NCI-H526 treated with DMSO at 0.1 percent for 48 hours (cell line): ENCODE measurements at regions not wholly inside any gene's neighbourhood (a gene's known extent, or its start where the extent isn't known, plus 50 kb on each side); places are given as distances from the start of the nearest gene placed in this dataset.

Experiments
- DNase-seq: peaks from one replicate; lab custom pipeline; 2025; lab: John Stamatoyannopoulos, UW

DNA sequence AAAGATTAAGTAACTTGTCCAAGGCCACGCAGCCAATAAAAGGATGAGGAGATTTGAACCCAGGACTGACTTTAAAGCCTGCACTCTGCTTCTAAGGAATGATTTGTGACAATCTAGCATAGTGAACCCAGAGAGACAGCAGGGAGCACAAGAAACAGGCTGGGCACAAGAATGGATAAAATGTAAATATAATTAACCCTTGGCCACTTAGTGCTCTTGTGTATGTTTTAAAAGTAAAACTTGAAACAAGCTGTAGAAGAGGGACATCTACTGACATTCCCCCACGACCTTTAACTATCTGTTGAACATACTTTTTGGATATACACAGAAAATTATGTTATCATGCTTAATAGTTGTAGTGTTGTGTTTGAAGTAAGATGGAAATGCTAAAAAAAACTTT, 141.9 kb upstream of the PMFBP1 start:
- DNase-seq, result no peak

DNA sequence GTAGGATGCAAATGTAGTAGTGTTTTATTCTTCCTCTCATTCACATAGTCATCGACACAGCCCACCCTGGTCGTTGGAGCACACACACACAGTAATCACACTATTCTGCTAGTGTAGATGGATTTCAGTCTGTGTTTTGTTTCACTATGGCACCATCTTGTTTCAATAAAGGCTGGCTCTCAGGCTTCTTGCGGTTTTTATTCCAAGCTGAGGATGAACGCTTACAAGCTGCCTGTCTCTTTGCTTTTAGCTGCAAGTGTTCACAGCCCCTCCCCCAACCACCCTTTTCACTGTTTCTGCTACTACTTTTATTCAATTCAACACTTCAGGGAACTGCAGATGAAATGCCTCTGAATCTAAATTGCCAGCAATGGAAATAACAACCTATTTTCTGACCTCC, 140.9 kb upstream of the PMFBP1 start:
- no peak for DNase-seq

DNA sequence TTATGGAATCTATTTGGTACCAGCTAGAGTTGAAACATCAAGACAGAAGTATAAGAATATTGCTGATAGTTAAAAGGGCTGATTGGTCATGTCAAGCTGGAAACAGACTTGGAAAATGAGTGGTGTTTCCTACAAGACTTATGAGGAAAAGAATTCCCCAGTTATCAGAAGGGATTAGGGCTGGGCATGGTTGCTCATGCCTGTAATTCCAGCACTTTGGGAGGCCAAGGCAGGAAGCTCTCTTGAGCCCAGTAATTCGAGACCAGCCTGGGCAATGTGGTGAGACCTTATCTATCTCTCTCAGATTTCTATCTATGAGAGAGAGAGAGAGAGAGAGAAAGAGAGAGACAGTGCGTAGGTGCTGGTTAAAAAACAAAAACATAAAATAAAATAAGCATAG, 139.5 kb upstream of the PMFBP1 start:
- DNase-seq, result no peak

DNA sequence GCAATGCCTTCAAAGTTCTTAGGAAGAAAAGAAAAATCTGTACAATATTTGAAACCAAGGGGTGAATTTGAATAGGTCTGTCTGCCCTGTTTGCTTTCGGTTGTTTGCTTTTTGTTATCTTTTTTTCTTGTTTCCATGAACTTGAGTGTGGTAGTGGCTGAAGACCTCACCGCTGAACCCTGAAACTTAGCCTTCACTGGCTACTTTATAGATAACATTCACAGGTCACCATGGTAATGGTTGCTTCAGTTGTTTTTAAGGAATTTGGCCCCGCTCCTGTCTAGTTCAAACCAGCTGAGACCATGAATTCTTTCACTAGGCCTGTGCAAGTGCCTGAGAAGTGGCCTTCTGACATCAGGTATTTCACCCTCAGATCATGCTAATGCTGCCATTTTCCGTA, 137.0 kb upstream of the PMFBP1 start:
- no peak for DNase-seq

DNA sequence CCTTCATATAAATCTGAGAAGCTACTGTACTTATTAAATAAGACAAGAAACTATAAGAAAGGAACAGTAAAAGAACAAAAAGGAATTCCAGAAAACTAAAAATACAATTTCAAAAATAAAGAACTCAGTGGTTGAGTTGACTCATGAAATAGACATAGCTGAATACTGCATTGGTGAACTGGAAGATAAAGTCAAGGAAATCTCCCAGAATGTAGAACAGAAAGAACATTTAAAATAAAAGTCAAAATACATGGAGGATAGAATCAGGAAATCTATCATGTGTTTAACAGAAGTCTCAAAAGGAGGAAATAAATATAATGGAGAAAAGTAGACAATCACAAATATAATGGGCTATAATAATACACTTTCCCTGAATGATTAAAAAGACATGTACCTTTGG, 136.4 kb upstream of the PMFBP1 start:
- no peak for DNase-seq

DNA sequence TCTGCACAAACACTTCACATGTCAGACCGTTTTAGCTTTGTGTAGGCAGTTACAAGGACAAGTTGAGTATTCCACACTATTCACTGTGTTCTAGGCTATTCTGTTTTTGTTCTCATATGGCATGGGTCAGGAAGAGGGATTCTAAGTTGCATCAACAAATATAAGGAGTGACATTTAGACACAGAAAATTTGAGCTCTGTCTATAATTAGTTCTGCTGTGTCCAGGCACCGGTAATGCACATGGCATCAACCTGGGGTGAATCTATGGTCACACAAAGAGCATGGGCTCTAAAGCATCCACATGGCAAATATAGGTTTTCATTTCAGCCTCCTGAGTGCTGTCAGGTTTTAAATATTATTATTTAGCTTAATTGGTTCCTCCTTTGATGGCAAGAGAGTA, 130.4 kb upstream of the PMFBP1 start:
- no peak for DNase-seq

DNA sequence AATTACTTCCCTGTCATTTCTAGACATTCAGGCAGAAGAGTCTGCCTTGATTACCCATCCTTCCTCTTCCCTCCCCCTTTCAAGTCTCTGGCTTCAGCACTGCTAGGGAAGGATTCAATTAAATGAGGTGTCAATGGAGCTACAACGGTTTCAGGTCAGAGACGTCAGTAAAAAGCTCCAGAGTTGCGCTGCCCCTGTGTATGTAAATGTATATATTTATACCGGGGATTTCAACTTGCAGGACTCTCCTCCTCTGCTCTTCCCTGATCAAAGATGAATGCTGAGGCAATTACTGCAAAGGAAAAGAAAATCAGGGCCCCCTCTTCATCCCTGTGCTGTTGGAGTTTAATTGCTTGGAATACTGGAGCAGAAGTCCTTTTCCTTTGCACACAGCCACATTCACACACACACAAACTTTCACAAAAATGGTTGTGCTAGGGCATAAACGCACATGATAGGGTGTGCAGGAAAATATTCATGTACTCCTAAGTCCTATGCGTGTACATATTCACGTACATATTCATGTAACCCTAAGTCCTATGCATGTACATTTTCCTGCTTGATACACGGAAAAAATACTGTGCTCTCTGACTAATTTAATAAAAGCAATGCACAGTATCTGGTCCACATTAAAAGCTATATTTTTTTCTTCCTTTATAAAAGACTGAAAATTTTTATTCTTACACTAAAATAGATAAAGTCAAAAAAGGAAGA, 129.7 kb upstream of the PMFBP1 start:
- DNase-seq, result no peak

DNA sequence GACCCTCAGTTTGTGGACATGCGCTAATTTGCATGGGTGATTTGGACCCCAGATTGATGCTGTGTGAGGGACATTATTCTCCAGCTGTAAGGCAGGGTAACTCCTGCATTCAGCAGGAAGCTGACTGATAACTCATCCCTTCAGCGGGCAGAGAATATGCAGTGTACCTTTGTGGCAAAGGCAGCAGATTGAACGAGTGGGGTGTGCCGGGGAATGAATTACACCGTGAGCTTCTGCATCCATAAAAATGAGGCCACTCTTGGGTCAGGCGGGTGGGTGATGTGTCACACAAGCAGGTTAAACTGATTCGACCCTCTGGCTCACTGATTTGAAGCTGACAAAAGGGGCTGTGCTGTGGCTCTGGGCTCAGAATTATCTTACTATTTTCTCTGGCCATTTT, 128.9 kb upstream of the PMFBP1 start:
- DNase-seq, result no peak

DNA sequence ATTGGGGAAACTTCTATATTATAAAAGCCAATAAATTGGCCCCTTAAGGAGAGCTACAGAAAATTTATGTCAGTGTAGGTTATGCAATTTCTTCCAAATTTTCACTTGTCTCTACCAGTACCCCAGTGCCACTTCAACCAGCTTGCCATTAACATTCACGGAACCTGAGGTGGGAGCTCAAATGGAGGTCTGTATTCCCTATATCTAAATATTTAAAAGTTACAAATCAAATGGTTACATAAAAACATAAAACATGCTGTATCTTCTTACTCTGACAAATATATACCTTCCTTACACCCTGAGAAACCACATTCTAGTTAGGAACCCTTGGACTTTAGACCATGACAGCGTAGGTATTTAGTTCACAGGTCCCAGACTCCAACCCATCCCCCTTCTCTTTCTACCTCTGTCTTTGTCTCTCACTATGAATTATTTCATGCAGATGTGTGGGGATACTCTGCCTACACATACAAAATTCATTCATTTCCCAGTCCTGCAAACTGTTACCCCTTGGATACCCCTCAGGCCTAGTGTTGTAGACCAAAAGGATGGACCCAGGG, 127.8 kb upstream of the PMFBP1 start:
- DNase-seq, result no peak

DNA sequence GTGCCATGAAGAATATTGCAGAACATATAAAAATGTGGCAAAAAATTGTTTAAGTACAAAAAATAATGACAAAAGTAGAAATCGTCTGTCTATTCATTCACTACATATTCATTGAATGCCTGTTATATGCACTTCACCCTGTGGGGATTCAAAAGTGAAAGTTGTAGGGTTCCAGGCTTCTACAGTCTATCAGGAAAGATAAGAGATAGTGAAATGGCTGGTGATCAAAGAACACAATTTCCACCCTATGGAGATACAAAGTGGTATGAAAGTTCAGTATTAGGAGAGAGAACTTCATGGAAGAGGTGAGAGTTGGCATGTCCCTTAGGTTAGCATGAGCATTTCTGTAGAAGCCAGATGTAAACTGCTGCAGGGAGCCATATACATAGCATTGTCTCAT, 127.0 kb upstream of the PMFBP1 start:
- DNase-seq, result no peak

DNA sequence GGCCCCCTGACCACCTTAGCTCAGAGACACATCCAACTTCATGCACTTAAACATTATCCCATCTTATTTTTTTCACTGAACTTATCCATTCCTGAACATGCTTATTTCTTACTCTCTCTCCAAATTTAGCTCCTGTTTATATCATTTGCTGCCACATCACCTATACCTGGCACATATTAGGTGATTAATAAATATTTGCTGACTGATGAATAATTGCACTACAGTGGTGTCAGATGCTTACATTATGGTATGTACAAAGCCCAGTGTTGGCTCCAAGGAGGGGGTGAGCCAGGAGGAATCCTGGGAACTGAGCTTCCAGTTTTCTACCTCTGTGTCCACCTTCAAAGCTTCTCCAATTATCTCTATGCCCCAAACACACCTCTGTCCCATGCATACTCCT, 124.0 kb upstream of the PMFBP1 start:
- no peak for DNase-seq

DNA sequence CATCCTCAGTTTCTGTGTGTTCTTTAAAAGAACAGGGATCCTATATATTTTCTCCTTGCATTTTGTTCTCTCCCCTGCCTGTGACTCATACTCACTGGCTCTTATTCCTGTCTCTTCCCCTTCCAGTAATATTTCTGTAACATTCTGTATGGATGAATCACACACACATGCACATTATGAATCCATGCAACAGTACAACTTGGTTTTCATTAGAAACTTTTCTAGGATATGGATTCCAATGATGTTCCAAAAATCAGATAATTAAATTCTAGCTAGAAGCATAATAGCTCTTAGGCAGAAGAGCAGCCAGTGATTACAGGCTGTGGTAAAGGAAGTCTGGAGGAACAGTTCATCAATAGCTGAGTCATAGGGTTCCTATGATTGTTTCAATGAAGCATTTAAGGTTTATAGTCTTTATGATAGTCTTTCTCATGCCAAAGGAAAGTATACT, 119.6 kb upstream of the PMFBP1 start:
- no peak for DNase-seq

DNA sequence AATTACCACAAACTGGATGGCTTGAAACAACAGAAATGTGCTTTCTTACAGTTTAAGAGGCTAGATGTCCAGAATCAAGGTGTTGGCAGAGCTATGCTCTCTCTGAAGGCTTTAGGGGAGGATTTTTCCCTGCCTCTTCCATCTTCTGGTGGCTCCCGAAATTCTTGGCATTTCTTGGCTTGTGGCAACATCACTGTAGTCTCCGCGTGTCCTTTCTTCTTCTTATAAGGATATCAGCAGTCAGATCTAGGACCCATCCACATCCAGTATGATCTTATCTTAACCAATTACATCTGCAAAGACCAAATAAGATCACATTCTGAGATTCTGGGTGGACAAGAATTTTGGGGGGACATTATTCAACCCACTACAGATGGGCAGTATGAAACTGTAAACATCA, 119.2 kb upstream of the PMFBP1 start:
- no peak for DNase-seq

DNA sequence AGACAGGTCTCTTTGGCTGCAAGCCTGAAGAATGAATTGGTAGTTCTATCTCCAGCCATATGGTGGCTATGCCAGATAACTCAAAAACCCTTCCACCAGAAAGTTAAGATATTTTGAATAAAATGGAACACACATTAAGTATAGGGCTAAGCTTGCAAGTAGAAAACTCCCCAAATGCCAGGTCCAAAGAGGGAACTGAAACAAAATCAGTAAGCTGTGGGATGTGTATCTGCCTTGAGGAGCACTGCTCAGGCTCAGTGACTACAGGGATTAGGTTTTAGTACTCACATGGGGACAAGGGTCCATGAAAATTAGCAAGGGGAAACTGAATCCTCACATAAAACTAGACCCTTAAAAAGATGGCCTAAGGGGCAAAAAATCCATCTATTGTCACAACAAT, 115.7 kb upstream of the PMFBP1 start:
- DNase-seq, result no peak

DNA sequence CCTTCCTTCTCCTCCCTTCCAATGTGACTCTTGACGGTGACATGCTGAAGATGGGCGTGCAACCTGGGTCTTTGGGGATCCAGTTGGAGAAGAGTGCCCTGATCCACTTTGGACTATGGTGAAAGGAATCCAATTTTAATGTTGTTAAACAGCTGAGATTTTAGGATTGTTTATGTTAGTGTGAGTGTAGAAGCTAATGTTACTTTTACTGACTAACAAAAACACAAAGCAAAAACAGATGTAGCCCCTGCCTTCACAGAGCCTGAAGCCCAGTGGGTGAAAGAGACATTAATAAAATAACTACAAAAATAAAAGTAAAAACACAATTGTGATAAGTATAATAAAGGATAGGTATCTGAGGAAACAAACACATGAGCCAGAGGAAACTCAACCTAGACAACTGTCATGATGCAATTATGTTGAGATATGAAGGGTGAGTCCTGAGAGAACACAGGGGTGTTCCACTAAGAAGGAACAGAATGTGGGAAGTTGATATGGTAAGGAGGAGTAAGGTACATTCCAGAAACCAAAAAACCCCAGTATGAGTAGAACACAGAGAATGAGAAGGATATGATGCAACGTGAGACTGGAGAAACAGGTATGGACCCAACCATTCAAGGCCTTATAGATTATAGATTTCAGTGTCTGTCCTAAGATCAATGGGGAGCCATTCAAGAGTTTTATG, 115.1 kb upstream of the PMFBP1 start:
- DNase-seq, result no peak

DNA sequence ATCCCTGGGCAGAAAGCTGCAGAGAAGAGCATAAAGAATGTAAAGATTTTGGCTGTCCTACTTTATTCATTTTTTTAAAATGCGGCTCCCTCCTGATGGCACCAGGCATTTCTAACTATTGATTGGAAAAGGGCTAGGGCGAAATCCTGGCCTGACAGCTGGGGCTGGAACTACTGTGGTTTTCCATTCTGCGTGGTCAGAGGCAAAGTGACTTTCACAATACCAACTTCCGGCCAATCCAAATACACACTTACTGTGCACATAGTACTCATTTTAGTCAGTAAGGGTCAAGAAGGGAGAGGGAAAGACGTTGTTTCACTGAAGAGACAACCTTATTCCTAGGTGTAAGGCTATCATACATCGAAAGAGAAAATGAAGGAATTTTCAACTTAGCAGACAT, 113.8 kb upstream of the PMFBP1 start:
- no peak for DNase-seq

DNA sequence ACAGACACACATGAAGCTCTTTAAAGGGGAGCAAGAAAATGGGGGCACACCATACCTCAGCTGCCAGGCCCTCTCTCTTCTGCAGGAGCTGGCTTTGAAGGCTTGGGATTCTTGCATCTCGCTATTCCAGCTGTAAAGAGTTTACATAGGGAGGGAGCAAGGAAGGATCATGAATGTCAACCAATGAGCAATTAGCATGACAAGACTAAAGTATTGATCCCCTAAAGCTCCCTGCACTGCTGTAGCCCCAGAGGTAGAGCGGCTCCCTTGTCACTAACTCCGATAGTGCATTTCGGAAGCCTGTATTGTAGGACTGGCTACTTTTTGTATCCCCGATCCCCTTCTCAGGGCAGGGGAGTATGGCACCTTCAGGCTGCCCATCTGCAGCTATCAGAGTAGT, 113.4 kb upstream of the PMFBP1 start:
- no peak for DNase-seq

DNA sequence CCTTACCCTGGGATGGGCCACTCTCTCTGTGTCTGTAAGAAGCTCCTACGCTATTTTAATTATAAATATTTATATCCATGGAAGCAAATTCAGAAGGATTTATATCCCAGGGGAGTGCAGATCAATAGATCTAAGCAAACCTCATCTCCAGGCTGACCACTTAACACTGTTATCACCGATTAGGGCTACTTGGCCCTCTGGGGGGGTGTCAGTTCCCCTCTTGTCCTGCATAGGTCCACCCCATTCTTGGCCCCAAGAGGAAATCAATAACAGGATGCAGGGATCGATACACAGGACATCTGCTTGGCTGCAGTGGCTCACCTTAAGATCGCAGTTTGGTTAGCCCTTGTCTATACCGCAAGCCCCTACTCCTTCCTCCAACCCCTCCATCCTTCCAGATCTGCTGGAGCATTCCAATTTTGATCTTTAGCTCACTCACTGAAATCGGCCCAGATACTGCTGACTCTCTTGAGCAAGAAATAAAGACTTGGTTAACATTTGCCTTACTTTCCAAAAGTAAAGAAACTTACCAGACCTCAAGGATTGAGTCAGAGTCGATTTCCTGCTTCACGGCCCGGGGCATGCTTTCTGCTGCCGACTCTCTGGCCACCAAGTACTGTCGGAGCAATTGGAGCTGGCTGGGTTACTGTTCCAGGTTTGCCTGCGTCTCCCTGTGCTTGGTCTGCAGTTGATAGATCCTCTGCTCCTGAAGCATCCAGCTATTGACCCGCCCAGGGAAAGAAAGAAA, 112.3 kb upstream of the PMFBP1 start:
- DNase-seq, result no peak

DNA sequence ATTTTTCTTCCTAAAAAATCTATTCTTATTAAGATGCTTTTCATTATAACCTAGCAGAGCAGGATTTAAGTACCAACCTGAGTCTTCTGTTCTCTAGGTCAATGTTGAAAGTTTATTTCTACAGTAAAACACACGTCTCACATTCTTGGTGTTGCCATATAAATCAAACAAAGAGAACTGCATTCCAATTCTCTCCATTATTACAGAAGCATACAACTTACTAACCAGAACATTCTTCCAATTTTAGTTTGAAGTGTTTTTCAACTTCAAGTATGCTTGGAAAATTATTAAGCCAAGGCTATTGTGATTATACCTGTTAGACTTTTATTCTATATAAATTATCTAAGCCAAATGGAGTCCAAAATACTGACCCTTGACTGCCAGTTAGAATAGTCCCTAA, 110.4 kb upstream of the PMFBP1 start:
- DNase-seq, result no peak

DNA sequence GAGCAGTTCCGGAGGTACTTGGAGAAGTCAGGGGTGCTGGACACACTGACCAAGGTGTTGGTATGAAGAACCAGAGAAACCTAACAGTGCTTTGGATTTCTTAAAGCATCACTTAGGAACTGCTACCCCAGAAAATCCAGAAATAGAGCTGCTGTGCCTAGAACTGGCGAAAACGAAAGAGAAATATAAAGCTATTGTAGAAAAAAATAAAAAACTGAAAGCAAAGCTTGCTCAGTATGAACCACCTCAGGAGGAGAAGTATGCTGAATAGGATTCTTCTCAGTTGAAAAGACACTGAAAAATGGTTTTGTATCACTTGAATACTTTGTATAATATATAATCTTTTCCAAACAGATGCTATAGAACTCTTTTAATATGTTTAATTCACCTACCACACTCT, 106.3 kb upstream of the PMFBP1 start:
- DNase-seq, result no peak

DNA sequence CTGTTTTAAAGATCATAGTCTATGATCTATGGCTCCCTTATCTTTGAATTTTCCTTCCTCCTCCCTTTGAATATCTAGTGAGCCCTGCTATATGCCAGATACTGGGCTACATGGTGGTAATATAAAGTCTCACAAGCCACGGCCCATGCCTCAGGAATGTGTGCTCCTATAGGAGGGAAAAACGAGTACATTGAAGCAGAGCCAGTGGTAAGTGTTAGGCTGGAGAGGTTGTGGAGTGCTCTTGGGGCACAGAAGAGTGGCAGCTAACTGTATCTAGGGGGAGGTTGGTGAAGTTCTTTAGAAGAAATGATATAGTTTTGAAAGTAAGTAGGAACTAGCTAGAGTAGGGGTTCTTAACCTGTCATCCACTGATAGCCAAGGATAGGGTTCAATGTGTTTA, 105.8 kb upstream of the PMFBP1 start:
- DNase-seq, result no peak

DNA sequence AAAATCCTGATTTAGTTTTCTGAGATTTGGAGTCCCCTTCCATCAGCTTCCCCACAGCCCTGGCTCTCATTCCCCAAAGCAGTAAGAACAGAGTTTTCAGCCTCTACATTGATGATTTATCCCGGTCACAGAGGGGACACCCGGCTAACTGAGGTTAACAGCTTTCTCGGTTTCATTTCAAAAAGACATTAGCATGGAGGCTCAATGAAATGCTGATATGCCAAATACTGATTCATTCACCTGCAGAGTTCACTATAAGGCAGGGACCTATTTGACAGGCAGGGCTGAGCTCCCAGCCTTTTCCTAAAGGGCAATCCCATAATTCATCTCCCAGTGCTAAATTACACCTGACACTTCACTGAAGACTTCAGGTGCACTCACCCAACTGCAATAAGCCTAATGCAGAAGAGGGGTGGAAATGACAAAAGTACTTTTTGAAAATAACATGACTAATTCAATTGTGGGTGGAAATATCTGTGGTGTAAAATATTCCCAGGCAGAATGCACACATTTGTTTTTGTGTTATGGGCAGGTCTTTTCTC, 99.8 kb upstream of the PMFBP1 start:
- DNase-seq, result no peak

DNA sequence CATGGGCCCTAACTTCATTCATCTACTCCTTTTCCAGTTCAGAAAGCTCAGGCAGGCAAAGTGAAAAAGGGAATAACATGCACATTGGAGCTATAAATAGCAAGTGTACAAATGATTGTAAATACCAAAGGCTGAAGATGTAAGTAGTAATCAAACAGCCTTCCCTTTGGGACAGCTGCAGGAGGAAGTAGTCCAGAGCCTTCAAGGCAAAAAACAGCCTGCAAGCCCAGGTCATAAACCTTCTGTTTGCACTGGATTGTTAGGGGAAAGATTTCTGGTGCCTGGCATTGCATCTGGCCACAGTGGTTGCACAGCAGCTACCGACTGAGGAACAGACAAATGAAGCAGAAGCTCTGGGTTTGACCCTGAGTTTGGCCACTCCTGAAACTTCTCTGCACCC, 98.6 kb upstream of the PMFBP1 start:
- DNase-seq, result no peak
